ENCODE measurements at regions not wholly inside any gene's neighbourhood (a gene's known extent, or its start where the extent isn't known, plus 50 kb on each side); places are given as distances from the start of the nearest gene placed in this dataset.
"Not testable (repeated sequence)": the region's sequence is repeated elsewhere in the genome, so short reads cannot be mapped to it uniquely, and the experiment has no call there.

DNA sequence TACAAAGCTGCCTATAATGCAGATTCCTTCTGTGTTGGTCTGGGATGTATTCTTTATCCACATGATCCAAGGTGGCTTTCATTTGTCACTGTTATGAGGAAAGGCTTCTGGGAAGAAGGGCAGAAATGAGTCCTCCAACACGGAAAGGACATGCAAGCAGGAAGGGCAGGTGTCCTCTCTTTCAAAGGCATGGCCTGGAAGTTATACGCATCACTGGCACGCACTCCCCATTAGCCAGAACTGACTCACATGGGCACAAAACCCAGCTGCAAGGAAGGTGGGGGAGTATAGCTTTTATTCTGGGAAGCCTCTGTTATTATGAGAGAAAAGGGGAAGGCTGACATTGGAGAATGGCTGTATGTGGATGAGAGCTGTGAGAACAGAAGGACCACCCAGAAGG lies 141.3 kb upstream of the ZNF618 start:
- DNase-seq: no peak
- in situ Hi-C loops (cut with HindIII; ENCODE audit: low pct_ligation_motif_present, low pct_unique_long_range_greater_than_20kb, low sequenced_read_pairs): no loop called here

- in situ Hi-C loops (cut with HindIII; ENCODE audit: low pct_ligation_motif_present, low pct_unique_long_range_greater_than_20kb, low sequenced_read_pairs): no loop called here
- peak; percentile 59 for DNase-seq
Measured at GRCh38 chr9:113737517-113738271, 138.4 kb upstream of the ZNF618 start.

DNA sequence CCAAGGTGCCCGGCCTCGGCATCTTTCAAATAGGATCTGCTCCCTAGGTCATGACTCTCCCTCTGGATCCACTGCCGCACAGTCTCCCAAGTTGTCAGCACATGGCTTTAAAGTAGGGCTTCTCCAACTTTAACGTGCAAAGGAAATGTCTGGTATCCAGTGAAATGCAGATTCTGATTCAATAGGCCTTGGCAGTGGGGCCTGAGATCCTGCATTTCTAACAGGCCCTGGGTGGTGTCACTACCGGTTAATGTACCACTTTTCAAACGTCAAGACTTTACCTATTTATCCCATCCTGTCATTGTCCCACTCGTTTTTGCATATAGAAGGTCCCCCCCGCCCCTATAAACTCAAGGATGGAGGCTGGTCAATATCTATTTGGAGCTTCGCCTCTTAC lies 137.6 kb upstream of the ZNF618 start:
- DNase-seq: no peak
- in situ Hi-C loops (cut with HindIII; ENCODE audit: low pct_ligation_motif_present, low pct_unique_long_range_greater_than_20kb, low sequenced_read_pairs): no loop called here

DNA sequence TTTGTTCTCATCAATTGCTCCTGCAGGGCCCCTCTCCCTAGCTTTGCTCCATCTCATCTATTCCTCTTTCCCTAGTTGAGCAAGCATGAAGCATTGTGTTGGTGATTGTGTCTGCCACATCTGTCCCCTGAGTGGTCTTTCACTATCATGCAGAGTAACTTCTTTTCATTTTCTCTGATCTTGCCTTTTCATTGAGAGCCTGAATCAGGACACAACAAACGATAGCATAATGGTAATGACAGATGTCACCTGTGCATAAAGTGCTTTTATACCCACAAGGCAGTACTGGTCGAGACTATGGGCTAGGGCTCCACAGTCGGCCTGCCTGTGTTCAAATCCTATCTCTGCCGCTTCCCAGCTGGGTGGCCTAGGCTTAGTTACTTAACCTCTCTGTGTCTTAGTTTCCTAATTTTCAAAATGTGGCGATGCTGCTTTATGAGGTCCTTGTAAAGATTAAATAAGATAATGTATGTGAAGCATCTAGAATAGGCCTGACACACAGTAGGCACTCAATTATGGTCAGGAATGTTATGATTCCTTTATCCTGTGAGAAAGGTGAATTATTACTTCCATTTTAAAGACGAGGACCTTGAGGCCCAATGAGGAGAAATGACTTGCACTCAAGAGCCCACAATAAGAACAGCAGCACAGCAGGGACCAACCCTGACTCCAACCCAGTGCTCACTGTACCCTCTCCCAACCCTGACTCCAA lies 137.1 kb upstream of the ZNF618 start:
- in situ Hi-C loops (cut with HindIII; ENCODE audit: low pct_ligation_motif_present, low pct_unique_long_range_greater_than_20kb, low sequenced_read_pairs): no loop called here
- no peak for DNase-seq

DNA sequence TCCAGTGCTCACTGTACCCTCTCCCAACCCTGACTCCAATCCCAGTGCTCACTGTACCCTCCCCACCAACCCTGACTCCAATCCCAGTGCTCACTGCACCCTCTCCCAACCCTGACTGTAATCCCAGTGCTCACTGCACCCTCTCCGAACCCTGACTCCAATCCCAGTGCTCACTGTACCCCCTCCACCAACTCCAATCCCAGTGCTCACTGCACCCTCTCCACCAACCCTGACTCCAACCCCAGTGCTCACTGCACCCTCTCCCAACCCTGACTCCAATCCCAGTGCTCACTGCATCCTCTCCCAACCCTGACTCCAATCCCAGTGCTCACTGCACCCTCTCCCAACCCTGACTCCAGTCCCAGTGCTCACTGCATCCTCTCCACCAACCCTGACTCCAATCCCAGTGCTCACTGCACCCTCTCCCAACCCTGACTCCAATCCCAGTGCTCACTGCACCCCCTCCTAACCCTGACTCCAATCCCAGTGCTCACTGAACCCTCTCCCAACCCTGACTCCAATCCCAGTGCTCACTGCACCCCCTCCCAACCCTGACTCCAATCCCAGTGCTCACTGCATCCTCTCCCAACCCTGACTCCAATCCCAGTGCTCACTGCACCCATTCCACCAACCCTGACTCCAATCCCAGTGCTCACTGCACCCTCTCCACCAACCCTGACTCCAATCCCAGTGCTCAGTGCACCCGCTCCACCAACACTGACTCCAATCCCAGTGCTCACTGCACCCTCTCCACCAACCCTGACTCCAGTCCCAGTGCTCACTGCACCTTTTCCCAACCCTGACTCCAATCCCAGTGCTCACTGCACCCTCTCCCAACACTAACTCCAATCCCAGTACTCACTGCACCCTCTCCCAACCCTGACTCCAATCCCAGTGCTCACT lies 136.3 kb upstream of the ZNF618 start:
- in situ Hi-C loops (cut with HindIII; ENCODE audit: low pct_ligation_motif_present, low pct_unique_long_range_greater_than_20kb, low sequenced_read_pairs); DNase-seq: not testable (repeated sequence)

DNA sequence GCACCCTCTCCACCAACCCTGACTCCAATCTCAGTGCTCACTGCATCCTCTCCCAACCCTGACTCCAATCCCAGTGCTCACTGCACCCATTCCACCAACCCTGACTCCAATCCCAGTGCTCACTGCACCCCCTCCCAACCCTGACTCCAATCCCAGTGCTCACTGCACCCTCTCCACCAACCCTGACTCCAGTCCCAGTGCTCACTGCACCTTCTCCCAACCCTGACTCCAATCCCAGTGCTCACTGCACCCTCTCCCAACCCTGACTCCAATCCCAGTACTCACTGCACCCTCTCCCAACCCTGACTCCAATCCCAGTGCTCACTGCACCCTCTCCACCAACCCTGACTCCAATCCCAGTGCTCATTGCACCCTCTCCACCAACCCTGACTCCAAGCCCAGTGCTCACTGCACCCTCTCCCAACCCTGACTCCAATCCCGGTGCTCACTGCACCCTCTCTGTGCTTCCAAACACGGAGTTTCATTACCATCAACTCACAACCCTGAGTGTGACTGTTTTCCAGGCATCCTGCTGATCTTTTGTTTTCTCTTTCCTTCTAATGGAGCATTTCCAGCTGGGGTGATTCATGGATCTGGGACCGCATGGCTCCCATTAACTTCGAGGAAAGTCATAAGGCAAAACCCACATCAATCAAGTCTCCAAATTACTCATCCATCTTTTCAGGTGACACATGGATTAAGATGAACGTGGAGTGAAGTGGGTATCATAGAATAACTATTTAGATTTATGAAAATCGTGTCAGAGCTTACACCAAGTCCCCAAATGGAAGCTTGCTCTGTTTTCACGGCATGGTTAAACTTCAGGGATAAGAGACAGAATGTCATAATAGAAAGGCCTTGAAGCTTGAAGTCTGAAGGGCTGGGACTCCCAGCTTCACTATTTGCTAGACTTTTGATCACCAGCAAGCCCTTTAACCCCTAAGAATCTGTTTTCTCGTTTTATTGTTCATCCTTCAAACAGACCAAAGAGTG lies 135.3 kb upstream of the ZNF618 start:
- in situ Hi-C loops (cut with HindIII; ENCODE audit: low pct_ligation_motif_present, low pct_unique_long_range_greater_than_20kb, low sequenced_read_pairs): not testable (repeated sequence)
- DNase-seq: peak; percentile 32

- in situ Hi-C loops (cut with HindIII; ENCODE audit: low pct_ligation_motif_present, low pct_unique_long_range_greater_than_20kb, low sequenced_read_pairs): no loop called here
- DNase-seq: no peak
Measured at GRCh38 chr9:113741886-113742854, 133.9 kb upstream of the ZNF618 start.

GRCh38 chr9:113742878-113743277 lies 133.2 kb upstream of the ZNF618 start:
- in situ Hi-C loops (cut with HindIII; ENCODE audit: low pct_ligation_motif_present, low pct_unique_long_range_greater_than_20kb, low sequenced_read_pairs): no loop called here
- DNase-seq: no peak

DNA sequence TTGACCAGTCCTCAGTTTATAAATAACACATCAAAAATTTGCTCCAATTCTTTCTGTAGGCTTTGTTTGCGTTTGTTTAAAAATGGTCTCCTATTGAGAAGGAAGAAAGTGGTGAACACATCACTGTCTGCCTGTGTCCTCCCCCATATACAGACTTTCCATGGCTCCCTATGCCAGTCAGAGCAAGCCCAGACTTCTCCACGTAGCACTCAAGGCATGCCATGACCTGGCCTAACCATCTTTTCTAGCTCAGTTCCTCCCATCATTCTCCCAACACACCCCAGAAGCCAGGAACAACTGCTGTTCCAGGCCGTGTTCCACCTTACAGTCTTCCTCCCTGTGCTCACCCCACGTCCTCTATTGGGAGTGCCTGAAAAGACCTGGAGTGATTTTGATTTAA lies 129.6 kb upstream of the ZNF618 start:
- no peak for DNase-seq

DNA sequence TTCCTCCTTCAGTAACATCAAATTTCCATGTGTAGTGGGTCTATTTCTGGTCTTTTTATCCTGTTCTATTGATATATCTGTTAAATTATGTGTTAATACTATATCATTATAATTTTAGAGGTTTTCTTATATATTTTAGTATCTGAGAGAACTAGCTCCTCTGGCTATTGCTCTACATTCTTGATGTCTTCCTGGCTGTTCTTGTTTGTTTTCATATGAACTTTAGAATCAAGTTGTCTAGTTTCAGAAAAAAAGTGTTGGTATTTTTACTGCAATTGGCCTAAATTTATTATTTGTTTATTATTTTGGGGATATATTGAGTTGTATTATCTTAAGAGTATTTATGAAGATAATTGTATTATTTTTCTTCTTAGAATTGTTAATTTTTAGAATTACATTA lies 128.0 kb upstream of the ZNF618 start:
- no peak for DNase-seq
- in situ Hi-C loops (cut with HindIII; ENCODE audit: low pct_ligation_motif_present, low pct_unique_long_range_greater_than_20kb, low sequenced_read_pairs): no loop called here

More for the DNA sequence above, 129.6 kb upstream of the ZNF618 start:
- in situ Hi-C loops (cut with HindIII; ENCODE audit: low pct_ligation_motif_present, low pct_unique_long_range_greater_than_20kb, low sequenced_read_pairs): no loop called here

GRCh38 chr9:113753398-113754119 lies 122.5 kb upstream of the ZNF618 start:
- in situ Hi-C loops (cut with HindIII; ENCODE audit: low pct_ligation_motif_present, low pct_unique_long_range_greater_than_20kb, low sequenced_read_pairs): no loop called here
- DNase-seq: no peak

DNA sequence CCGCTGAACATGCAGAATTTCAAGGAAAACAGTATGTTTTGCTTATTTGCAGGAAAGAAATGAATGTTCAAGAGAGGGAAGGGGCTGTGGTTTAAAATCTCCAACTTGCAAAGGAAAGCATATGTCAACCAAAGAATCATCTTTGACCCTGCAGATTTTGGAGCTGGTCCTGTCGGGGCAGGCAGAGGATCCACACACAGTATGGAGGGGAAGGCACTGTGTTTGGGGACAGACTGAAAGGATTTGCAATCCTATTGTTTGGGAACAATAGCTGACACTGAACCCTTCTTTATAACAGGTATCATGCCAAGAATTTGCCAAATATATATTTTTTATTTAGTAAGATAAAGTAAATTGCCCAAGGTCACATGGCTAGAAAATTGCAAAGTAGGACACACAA lies 121.4 kb upstream of the ZNF618 start:
- in situ Hi-C loops (cut with HindIII; ENCODE audit: low pct_ligation_motif_present, low pct_unique_long_range_greater_than_20kb, low sequenced_read_pairs): no loop called here

DNA sequence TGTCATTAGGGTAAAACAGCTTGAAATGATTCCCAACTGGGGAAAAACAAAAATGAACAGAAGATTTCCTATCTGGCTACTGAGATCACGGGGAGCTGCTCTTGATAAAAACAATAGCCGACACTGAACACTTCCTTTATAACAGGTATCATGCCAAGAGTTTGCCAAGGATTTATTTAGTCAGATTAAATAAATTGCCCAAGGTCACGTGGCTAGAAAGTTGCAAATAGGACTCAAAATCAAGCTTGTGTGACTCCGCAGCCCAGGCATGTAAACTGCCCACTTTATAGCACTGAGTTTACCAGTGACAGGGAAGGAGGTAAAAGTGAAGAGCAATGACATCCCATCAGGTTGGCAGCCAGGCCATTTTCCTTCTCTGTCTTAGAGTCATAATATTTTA lies 120.7 kb upstream of the ZNF618 start:
- in situ Hi-C loops (cut with HindIII; ENCODE audit: low pct_ligation_motif_present, low pct_unique_long_range_greater_than_20kb, low sequenced_read_pairs): no loop called here
- no peak for DNase-seq

More for the DNA sequence above, 121.4 kb upstream of the ZNF618 start:
- no peak for DNase-seq

DNA sequence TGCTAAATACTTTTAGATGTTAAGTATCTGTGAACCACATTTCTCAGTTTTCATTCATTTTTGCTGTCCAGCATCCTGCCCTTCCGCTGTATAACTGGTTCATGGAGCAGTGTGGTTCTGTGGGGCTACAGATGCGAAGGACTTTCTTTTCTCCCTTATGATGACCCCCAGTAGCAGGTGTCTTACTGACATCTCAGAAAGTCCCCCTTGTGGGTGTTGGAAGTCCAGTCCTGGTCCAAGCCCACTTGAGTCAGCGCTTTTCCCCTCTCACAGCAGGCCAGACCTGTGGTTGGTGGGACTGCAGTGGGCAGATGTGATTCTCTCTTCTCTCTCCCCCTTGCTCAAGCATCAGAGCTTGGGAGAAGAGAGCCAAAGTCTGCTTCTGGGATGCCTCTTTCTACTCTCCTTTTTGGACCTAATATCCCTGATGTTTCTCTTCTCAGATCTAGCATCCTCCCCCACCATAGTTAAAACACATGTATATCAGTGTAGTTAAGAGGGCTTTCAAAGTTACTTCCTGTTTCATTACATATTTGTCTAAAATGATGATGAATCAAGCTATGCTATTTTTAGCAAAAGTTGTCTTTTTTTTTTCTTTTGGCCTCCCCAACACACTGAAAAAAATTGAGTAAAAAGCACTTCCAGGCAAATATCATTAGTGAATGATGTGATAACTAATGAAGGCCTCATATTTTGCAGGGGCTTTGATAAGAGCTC lies 119.5 kb upstream of the ZNF618 start:
- DNase-seq: no peak
- in situ Hi-C loops (cut with HindIII; ENCODE audit: low pct_ligation_motif_present, low pct_unique_long_range_greater_than_20kb, low sequenced_read_pairs): no loop called here

DNA sequence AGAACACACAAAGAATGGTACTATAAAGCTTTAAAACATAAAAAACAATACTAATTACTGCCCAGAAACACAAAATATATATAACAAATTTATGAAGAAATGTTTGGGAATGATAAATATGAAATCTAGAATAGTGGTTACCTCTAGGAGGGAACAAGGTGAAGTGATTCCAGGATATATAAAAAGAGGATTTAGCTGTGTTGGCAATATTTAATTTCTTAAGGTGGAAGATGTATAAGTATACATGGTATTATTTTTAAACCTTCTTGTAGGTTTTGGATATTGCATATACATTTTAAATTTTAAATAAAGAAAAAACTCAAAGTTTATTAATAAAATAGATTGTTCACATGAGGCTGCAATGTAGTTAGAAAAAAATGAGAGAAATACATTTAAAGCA lies 112.7 kb upstream of the ZNF618 start:
- no peak for DNase-seq
- in situ Hi-C loops (cut with HindIII; ENCODE audit: low pct_ligation_motif_present, low pct_unique_long_range_greater_than_20kb, low sequenced_read_pairs): no loop called here

GRCh38 chr9:113764572-113764971 lies 111.5 kb upstream of the ZNF618 start:
- DNase-seq: no peak
- in situ Hi-C loops (cut with HindIII; ENCODE audit: low pct_ligation_motif_present, low pct_unique_long_range_greater_than_20kb, low sequenced_read_pairs): no loop called here
